ENCODE measurements at regions not wholly inside any gene's neighbourhood (a gene's known extent, or its start where the extent isn't known, plus 50 kb on each side); places are given as distances from the start of the nearest gene placed in this dataset.

GRCh38 chr3:146948985-146949384, 343.8 kb upstream of the PLSCR5 start:
- no peaks in the 10 kb centered on the region for H3K27me3 ChIP-seq (ENCODE audit: control insufficient read depth, low read length)
- no peaks in the 10 kb centered on the region for H4K20me1 ChIP-seq (ENCODE audit: control insufficient read depth, insufficient read depth, low read depth, low read length)
- no peaks in the 10 kb centered on the region for H3K4me1 ChIP-seq (ENCODE audit: control insufficient read depth, low read length)
- no peak overlapping the region for H3K4me2 ChIP-seq (ENCODE audit: low read length)
- TF ChIP-seq, protein P1, sequence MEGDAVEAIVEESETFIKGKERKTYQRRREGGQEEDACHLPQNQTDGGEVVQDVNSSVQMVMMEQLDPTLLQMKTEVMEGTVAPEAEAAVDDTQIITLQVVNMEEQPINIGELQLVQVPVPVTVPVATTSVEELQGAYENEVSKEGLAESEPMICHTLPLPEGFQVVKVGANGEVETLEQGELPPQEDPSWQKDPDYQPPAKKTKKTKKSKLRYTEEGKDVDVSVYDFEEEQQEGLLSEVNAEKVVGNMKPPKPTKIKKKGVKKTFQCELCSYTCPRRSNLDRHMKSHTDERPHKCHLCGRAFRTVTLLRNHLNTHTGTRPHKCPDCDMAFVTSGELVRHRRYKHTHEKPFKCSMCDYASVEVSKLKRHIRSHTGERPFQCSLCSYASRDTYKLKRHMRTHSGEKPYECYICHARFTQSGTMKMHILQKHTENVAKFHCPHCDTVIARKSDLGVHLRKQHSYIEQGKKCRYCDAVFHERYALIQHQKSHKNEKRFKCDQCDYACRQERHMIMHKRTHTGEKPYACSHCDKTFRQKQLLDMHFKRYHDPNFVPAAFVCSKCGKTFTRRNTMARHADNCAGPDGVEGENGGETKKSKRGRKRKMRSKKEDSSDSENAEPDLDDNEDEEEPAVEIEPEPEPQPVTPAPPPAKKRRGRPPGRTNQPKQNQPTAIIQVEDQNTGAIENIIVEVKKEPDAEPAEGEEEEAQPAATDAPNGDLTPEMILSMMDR (IDR thresholded peaks at IDR 0.05; ENCODE audit: low read depth, low read length, poor library complexity, severe bottlenecking), result no peak
- no peak for TF ChIP-seq EZH2phosphoT487 (IDR thresholded peaks at IDR 0.05; ENCODE audit: borderline replicate concordance, low read length)
- no peak overlapping the region for H3K27ac ChIP-seq (ENCODE audit: low read depth, low read length)
- H3F3A ChIP-seq (ENCODE audit: control insufficient read depth, insufficient read depth), result no peaks in the 10 kb centered on the region
- H3K36me3 ChIP-seq (ENCODE audit: control insufficient read depth, low read length), result no peaks in the 10 kb centered on the region
- H3K9me2 ChIP-seq (replicated peaks; ENCODE audit: control insufficient read depth, low read length), result no peaks in the 10 kb centered on the region
- no peak overlapping the region for H3K4me3 ChIP-seq (ENCODE audit: low read length)
- no peaks in the 10 kb centered on the region for H3K79me2 ChIP-seq (ENCODE audit: control insufficient read depth, low read length)
- no peaks in the 10 kb centered on the region; the same call in 1 of the 2 replicates for H3K9me3 ChIP-seq (ENCODE audit: control insufficient read depth, insufficient read depth, low read length)

DNA sequence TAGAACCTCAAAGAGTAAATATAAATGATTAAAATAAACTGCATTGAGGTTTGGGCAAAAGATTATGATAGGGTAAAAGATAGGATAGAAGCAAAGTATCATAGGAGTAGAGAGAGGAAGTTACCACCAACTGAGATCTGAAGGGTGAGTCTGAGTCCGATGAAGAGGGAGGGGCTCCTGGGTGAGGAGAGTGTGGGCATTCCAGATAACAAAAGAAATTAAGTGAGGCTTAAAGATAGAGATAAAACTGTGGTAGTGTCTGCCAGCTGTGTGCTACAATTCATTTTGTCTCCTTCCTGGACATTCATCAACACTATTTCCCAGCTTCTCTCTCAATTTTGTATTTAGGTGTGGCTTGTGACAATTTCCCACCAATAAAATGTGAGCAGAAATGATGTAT, 343.0 kb upstream of the PLSCR5 start:
- Histone ChIP-seq H3K4me1 (ENCODE audit: control insufficient read depth, low read length) (no peaks in the 10 kb centered on the region), H3K4me3 (ENCODE audit: low read length) (no peak overlapping the region)
- TF ChIP-seq, protein P1 (IDR thresholded peaks at IDR 0.05; ENCODE audit: low read depth, low read length, poor library complexity, severe bottlenecking), result no peak
- no peak for TF ChIP-seq EZH2phosphoT487 (IDR thresholded peaks at IDR 0.05; ENCODE audit: borderline replicate concordance, low read length)

DNA sequence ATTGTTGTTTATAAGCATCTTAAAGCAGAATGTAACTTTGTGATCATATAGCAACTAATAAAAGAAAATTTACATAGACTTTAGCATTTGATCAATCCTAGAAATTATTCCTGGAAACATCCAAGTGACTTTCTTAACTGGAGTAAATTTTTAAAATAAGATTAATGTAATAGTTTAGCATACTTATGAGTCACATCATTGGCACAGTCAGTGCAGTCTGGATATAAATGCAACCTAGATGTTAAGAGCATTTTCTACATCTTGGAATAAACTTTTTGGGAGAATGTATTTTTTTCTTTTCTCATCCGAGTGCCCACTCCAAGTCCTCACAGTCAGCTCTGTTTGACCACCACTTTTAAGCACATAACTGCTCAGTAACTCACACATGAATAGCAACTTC, 324.6 kb upstream of the PLSCR5 start:
- no peak overlapping the region for H3K4me2 ChIP-seq (ENCODE audit: low read length)
- TF ChIP-seq, protein P1 (IDR thresholded peaks at IDR 0.05; ENCODE audit: low read depth, low read length, poor library complexity, severe bottlenecking), result no peak
- TF ChIP-seq EZH2phosphoT487 (IDR thresholded peaks at IDR 0.05; ENCODE audit: borderline replicate concordance, low read length), result no peak

More for the DNA sequence above, 343.0 kb upstream of the PLSCR5 start:
- Histone ChIP-seq H3F3A (ENCODE audit: control insufficient read depth, insufficient read depth) (no peaks in the 10 kb centered on the region), H3K36me3 (ENCODE audit: control insufficient read depth, low read length) (no peaks in the 10 kb centered on the region), H3K27me3 (ENCODE audit: control insufficient read depth, low read length) (no peaks in the 10 kb centered on the region), H3K79me2 (ENCODE audit: control insufficient read depth, low read length) (no peaks in the 10 kb centered on the region), H3K4me2 (ENCODE audit: low read length) (no peak overlapping the region), H3K27ac (ENCODE audit: low read depth, low read length) (no peak overlapping the region), H3K9me3 (ENCODE audit: control insufficient read depth, insufficient read depth, low read length) (no peaks in the 10 kb centered on the region; the same call in 1 of the 2 replicates), H4K20me1 (ENCODE audit: control insufficient read depth, insufficient read depth, low read depth, low read length) (no peaks in the 10 kb centered on the region), H3K9me2 (replicated peaks; ENCODE audit: control insufficient read depth, low read length) (no peaks in the 10 kb centered on the region)

More for the DNA sequence above, 324.6 kb upstream of the PLSCR5 start:
- Histone ChIP-seq H3F3A (ENCODE audit: control insufficient read depth, insufficient read depth) (no peaks in the 10 kb centered on the region), H3K4me1 (ENCODE audit: control insufficient read depth, low read length) (no peaks in the 10 kb centered on the region), H3K9me2 (replicated peaks; ENCODE audit: control insufficient read depth, low read length) (no peaks in the 10 kb centered on the region), H3K36me3 (ENCODE audit: control insufficient read depth, low read length) (no peaks in the 10 kb centered on the region), H3K9me3 (ENCODE audit: control insufficient read depth, insufficient read depth, low read length) (no peaks in the 10 kb centered on the region), H3K4me3 (ENCODE audit: low read length) (no peak overlapping the region), H3K27me3 (ENCODE audit: control insufficient read depth, low read length) (no peaks in the 10 kb centered on the region), H3K27ac (ENCODE audit: low read depth, low read length) (no peak overlapping the region), H4K20me1 (ENCODE audit: control insufficient read depth, insufficient read depth, low read depth, low read length) (no peaks in the 10 kb centered on the region), H3K79me2 (ENCODE audit: control insufficient read depth, low read length) (no peaks in the 10 kb centered on the region)

Measured in DOHH2 (cell line).